ENCODE measurements at regions not wholly inside any gene's neighbourhood (a gene's known extent, or its start where the extent isn't known, plus 50 kb on each side); places are given as distances from the start of the nearest gene placed in this dataset.
"Not testable (repeated sequence)": the region's sequence is repeated elsewhere in the genome, so short reads cannot be mapped to it uniquely, and the experiment has no call there.

DNA sequence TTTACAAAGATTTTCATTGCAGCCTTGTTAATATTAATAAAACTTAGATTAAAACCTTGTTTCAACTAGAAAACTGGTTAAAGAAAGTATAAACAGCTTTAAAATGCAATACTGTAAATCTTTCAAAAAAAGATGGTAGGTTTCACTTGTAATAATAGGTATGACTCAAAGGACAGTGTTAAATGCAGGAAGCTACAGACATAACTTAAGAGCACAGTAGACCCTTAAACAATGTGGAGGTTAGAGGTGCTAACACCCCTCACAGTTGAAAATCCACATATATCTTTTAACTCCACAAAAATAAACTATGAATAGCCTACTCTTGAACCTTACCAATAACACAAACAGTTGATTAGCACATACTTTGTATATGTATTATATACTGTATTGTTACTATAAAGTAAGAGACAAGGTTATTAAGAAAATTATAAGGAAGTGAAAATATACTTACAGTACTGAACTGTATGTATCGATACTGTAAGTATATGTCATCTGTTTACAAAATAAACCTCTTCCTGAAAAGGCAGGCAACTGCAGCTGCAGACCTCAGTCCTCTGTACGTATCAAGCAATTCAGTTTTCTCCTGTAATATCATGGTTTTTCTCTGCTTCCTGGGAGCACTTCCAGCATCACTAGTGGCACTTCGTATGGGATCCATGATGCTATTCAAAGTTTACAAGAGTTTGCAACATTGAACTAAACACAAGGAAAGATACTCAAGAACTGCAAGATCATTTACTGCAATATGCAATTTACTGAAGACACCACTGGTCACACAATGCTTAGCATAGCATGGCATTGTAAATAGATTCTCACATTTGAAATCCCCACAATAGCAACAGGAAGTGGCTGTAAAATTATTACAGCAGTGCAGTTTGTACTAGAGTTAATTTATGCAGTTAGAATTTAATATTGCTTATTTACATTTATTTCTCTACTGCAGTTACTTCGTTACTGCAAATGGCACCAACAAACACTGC is 610.5 kb upstream of the LRRTM4 start:
- DNase-seq (ENCODE audit: low spot score): no peak

DNA sequence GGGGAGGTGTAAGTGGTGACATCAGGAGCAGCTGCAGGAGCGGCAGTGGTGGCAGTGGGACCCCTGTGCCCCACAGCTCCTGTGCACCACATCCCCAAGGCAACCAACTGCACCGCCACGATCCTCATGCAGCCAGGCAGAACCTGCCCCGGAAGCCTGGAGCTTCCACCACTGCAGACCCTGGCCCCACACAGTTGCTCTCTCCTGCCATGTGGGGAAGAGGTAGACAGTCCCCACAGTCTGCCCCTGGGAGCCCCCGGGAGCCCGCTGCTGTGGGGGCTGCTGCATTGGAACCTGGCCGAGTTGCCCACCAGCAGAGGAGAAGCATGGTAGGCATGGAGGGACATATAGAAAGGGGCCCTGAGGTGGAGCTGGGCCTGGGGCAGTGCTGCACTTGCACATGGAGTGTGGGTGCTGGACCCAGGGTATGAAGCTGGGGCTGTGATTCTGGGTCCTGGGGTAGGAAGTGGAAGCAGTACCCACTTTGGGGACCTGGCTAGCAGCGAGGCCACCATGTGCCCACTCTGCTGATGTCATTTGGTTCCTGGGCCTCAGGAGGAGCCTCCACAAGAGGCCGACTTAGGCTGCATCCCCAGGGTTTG is 623.3 kb upstream of the LRRTM4 start:
- DNase-seq (ENCODE audit: low spot score): no peak

DNA sequence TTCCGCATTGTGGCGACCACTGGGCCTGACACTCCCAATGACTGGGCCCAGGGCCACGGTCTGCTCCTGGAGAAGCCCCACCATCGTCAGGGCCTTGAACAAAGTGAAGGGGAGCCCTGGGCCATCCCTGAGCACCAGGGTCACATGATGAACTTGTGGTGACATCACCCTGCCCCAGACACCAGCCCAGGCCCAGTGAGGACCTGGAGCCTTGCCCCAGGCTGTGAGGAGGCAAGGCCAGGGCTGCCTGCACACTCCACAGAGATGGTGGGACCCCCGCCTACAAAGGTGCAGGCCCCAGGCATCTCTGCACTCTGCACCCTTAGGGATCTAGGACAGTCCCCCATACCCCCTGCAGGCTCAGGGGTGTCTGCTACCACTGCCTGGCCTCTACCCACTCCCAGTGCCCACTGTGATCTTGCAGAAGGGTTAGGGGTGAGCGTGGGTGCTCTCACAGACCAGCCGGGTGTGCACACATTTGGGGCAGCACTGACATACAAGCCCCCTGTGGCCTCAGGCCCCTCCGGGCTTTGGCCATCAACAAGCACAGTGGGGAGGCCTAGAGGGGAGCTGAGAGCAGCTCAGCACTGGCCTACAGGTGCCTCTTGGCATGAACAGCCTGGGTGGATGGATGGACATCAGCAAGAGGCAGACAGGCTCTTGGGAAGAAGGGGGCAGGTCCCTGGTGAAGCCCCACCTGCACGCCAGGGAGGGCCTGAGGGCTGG is 624.0 kb upstream of the LRRTM4 start:
- no peak for DNase-seq (ENCODE audit: low spot score)

DNA sequence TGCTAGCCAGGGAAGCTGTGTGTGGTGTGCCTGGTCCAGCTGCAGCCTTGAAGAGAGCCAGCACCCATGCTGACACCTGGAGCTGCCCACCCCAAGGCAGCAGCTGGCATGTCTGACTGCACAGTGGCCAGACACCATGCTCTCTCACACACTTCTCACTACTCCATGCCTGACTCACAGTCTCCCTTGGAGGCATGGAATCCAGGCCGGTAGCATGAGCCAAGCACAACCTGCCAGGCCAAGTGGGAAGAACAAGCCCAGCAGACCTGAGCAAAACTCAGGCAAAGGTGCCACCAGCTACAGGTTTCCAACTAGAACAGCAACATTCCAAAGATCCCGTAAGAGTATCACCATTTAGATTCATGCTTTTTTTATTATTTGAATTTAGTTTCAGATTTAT is 625.3 kb upstream of the LRRTM4 start:
- DNase-seq (ENCODE audit: low spot score): no peak

DNA sequence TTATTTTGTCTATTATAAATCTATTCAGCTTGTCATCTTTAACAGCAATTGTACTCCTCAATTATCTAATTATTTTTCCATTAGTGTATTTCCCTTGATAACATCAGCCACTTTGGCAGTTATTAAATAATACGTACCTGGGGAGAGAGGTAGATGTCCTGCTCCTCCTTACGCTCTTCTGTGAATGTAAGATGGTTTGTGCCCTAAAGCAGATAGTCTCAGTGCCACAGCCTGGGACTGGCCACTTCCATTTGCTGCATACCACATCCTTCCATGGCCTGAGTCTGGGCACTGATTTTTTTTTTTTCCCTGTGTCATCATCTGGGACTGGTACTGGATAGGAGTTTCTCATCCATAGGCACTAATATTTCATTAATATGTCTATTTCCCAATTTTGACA is 632.4 kb upstream of the LRRTM4 start:
- no peak for DNase-seq (ENCODE audit: low spot score)

DNA sequence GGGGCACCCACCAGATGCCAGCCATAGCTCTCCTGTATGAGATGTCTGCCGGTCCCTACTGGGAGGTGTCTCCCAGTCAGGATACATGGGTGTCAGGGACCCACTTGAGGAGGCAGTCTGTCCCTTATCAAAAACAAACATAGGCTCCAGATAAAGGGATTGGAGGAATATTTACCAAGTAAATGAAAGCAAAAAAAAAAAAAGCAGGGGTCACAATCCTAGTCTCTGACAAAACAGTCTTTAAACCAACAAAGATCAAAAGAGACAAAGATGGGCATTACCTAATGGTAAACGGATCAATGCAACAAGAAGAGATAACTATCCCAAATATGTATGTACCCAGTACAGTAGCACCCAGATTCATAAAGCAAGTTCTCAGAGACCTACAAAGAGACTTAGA is 640.0 kb upstream of the LRRTM4 start:
- DNase-seq (ENCODE audit: low spot score): no peak

DNA sequence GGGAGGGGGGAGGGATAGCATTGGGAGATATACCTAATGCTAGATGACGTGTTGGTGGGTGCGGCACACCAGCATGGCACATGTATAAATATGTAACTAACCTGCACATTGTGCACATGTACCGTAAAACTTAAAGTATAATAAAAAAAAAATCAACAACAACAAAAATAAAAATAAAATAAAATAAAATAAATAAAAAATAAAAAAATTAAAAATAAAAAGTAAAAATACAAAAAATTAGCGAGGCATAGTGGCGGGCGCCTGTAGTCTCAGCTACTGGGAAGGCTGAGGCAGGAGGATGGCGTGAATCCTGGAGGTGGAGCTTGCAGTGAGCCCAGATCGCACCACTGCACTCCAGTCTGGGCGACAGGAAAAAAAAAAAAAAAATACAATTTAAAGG is 650.0 kb upstream of the LRRTM4 start:
- DNase-seq (ENCODE audit: low spot score): not testable (repeated sequence)

DNA sequence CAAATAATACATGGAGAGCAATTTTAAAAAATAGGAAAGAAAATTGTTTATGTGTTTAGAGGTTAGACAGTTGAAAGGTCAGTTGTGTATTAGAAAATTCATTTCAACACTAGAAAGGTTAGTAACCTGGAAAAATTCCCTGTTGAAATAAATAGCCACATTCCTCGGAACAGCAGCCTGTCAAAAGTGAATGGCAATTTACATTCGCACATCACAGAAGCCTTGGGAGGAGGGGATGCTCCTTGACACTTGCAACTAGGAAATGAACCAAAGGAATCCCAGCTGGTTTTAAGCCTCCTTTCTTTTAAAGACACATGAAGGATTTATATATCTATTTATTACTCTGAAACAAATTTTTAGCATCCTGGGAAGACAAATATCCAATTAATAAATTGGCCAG is 653.5 kb upstream of the LRRTM4 start:
- no peak for DNase-seq (ENCODE audit: low spot score)

DNA sequence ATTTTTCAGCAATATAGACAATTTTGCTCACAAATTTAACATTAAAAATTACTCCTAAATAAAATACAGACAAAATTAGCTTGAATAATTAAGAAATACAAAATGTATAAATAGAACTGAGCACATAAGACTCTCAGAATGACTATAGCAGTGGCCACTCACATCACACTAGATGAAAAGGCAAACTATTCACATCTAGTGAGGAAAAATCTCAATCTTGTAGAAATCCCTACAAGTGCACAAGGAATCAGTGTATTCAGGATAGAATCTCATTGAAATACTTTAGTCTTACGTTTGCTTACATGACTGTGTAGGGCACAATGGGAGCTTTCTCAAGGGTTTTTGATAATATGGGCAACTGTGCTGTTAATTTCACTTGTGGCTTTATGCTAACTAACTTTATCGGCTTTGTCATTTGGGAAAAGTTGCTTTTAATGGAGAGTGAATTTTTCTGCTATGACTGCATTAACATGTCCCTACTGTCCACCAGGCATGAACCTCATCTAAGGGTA is 678.9 kb upstream of the LRRTM4 start:
- no peak for DNase-seq (ENCODE audit: low spot score)

DNA sequence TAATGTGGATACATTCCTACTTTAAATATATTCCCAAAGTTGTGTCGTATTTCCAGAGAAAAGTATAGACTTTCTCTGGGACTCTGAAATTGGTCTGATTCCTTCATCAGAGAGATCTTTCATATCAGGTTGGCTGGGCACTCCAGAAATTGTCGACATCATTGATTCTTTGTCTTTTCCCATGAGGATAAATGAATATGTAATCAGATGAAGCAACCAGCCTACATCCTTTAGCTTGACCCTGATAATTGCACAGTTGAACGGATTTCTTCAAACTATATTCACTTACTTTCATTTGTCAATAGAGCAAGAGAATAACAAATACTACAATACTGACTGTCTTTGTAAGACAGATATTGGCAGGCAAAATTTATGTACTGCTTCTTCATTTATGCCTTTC is 680.2 kb upstream of the LRRTM4 start:
- DNase-seq (ENCODE audit: low spot score): no peak

DNA sequence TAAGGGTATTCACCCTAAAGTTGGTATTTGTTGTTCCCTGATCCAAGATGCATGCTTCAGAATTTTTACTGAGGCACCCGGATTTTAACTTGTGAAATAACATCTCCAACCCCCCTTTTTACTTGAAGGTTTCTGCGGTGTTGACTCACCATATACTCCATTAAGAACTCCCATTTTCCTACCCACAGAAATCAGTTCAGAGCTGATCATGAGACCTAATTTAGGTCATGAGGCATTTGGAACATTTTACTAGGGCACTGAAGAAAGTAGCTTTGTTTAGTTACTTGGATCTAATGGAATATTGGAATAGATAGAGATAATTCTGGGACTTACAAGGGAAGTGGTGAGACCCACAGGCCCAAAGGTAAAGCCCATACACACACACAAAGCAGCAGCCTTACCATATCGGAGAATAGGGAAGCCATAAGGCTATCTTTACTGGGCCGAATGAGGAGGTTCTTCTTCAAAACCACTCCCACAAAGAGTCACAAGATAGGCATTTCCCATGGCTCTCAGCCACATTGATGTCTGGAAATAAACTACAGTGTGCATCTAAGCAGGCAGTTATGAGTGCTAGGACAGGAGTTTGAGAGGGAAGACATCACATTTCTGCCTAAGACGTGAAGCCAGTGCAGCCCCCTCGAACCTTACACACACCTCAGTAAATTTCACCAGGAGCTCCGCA is 681.0 kb upstream of the LRRTM4 start:
- DNase-seq (ENCODE audit: low spot score): no peak

DNA sequence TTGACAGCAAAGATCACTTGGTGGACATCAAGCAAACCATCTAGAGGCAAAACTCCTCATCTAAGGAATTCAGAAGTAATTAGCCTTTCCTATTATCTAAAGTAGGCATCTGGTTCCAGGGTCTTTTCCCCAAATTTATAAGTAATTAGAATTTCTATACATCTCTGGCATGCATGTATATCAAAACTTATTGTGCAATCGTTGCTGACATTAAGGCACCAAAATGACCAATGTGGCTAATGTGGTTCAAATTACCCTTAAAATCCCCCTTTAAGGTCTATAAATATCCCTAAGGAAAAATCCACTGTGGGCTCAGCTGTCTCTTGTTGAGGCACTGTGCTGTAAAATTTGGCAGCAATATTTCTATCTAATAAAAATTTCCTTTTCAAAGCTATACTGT is 695.9 kb upstream of the LRRTM4 start:
- no peak for DNase-seq (ENCODE audit: low spot score)

DNA sequence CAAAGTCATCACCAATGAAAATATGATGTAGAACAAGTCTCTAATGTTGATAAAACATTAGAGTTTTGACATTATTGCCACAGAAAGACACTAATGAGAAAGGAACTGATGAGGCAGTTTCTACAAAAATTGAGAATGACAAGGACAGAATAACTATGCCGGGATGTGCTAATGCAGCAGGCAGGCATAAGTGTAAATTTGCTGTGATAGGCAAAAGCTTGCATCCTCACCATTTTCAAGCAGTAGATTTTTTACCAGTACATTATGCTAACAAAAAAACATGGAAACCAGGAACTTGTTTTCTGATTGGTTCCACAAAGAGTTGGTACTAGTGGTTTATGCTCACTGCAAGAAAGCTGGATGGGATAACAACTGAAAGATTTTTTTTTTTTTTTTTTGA is 715.5 kb upstream of the LRRTM4 start:
- no peak for DNase-seq (ENCODE audit: low spot score)

DNA sequence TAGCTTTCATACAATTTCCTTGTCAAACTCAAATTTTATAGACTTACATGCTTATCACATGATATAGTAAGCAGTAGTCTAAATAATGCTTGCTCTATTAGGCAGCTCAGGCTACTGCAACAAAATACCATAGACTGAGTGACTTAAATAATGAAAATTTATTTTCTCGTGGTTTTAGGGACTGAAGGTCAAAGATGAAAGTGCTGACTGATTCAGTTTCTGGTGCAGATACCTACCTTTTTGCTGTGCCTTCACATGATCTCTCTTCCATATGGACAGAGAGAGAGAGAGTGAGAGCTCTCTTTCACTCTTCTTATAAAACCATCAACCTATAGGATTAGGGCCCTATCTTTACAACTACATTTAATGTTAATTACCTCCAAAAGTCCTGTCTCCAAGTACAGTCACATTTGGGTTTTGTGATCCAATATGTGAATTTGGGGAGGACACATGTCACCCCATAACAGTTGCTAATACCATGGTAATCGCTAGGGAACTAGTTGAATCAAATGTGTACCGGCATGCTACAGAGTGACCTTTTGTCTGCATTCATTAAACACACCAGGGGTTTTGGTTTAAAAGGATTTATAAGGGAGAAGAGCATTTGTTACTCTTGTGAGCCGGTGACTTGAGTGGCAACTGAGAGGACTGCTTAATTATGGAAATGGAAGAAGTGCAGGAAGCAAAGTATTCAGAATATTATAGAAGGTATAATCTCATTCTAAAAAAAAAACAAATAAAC is 723.4 kb upstream of the LRRTM4 start:
- DNase-seq (ENCODE audit: low spot score): no peak

DNA sequence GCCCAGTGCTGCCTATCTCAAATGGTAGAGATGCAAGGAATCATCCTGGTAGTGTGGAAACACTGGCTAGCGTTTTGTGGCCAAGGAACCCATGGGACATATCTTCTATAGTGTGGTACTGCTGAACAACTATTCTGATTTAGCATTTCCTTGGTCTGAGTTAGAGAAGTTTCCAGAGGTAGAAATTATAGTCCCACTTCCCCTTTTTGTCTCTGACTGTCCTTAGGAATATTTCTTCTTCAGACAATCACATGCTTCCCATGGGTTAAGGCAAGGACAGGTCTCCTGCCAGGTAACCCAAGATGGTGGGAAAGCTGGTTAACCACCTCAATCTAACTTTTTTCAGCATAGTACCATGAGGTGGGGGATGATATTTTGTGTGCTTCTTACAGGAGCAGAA is 729.5 kb upstream of the LRRTM4 start:
- no peak for DNase-seq (ENCODE audit: low spot score)

DNA sequence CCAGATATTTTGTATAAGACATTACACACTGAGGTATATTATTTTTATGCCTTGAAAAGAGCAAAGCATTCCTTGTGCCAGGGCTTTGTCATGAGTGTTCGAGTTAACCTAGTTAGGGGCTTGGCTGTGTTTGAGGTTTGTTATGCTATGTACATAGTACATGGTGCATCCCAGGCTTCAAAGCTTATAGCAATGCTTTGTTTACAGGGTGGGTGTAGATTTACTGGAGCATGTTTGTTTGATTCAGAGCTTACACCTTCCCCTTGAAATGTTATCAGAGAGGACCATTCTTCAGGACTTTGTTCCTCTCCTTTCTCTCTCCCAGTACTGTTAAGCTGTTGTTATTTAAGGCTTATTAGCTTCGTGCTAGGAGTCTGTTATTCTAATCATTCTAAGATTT is 738.7 kb upstream of the LRRTM4 start:
- DNase-seq (ENCODE audit: low spot score): no peak

DNA sequence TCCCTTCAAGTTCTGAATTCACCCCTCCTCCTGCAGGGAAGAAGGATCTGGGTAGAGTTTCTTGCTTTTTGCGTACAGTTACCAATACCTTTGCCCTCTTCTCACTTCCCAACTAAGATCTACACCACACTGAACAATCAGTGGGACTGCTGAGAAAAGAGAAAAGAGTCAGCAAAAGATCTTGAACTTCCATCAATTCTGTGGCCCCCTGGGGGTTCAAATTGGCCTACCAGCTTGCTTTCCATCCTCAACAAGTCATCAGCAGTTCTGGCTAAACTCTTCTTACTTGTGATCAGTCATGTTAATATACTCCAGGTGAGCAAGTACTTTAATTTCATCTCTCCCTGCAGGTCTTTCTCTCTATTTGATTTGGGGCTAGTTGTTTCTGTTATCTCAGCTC is 739.3 kb upstream of the LRRTM4 start:
- DNase-seq (ENCODE audit: low spot score): no peak

DNA sequence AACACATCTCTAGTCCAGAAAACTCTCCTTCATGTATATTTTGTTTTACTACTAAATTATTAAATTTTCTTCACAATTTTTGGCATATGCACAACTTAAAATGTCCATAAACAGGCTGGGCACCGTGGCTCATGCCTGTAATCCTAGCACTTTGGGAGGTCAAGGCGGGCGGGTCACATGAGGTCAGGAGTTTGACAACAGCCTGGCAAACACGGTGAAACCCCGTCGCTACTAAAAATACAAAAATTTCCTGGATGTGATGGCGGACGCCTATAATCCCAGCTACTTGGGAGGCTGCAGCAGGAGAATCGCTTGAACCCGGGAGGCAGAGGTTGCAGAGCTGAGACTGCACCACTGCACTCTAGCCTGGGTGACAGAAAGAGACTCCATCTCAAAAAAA is 739.9 kb upstream of the LRRTM4 start:
- not testable (repeated sequence) for DNase-seq (ENCODE audit: low spot score)

DNA sequence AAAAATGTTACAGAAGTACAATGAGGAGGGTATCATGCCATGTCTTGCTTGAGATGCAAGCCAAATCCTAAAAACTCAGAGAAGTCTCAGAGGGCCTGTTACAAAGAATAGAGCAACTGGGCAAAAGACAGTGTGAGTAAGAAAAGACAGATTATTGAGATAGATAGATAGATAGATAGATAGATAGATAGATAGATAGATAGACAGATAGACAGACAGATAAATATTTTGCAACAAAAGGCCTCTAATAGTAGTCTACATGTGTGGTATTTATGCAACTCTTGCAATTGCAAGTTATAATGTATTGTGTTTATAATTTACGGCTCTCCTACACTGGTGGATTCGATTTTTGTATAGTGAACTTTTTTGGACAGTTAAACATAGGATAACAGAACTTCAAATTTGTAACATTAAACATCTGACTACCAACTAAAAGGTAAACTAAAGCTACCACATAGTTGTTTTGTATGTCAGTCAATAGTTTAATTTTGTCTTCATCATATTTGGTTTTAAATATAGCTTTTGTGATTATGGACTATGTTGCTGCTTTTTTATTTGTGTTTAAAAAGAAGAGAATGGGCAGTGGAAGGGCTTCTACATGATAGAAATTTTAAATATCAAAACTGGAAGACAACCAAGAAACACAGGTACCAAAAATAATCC is 740.7 kb upstream of the LRRTM4 start:
- DNase-seq (ENCODE audit: low spot score): no peak

DNA sequence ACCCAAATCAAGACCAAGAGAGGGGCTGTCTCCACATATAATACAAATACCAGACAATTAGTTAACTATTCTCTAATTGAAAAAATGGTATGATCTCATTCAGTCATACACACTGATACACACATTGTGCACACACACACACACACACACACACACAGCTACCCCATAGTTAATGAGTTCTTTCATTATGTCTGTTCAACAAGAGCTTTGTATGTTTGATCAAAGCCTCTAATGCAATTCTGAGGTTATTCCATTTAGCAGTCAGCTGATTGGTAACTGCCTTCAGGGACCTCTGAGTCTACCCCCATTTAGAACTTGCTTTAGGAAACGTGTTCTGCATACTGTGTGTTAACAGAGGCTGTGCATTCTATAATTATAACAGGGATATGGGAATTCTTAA is 741.4 kb upstream of the LRRTM4 start:
- no peak for DNase-seq (ENCODE audit: low spot score)

DNA sequence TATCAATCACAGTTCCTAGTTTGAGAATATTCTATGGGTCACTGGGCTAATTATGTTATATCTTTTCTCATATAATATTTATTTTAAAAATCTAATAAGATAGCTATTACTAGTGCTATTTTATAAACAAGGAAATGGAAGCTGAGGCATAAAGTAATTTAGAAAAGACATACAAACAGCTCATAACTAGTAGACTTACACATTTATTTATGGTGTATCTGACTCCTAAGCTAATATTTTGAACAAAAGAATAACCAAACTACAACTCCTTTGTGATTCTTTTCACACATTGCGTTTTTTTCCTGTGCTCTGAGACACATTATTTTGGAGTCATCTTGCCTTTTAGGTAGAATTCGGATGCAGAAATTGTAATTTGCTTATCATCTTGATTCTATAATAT is 742.0 kb upstream of the LRRTM4 start:
- no peak for DNase-seq (ENCODE audit: low spot score)
